BE2C (cell line): ENCODE measurements at regions not wholly inside any gene's neighbourhood (a gene's known extent, or its start where the extent isn't known, plus 50 kb on each side); places are given as distances from the start of the nearest gene placed in this dataset.

ENCODE experiments used
- DNase-seq: peaks from one replicate; pipeline ENCODE4 v3.0.0-alpha.2; 2020
- H3K27me3 ChIP-seq: fragments of 250-450 bp; sonication (Bioruptor Pico); 2 replicates; pipeline ENCODE4 v1.5.1; 2020; ENCODE audit warnings: mild to moderate bottlenecking
- H3K36me3 ChIP-seq: fragments of 250-450 bp; sonication (Bioruptor Pico); 2 replicates; pipeline ENCODE4 v1.5.1; 2020; ENCODE audit warnings: mild to moderate bottlenecking
- H3K4me1 ChIP-seq: fragments of 250-450 bp; sonication (Bioruptor Pico); 2 replicates; pipeline ENCODE4 v1.5.1; 2020
- H3K4me3 ChIP-seq: 2 replicates; pipeline ENCODE4 v1.5.1; 2011; ENCODE audit warnings: low read depth, low read length
- H3K9me3 ChIP-seq: fragments of 250-450 bp; sonication (Bioruptor Pico); 2 replicates; pipeline ENCODE4 v1.5.1; 2020
- TF ChIP-seq, protein P1 (sequence below): IDR thresholded peaks from 2 replicates; pipeline ENCODE4 v1.5.1; 2012; ENCODE audit warnings: mild to moderate bottlenecking, low read depth, low read length

DNA sequence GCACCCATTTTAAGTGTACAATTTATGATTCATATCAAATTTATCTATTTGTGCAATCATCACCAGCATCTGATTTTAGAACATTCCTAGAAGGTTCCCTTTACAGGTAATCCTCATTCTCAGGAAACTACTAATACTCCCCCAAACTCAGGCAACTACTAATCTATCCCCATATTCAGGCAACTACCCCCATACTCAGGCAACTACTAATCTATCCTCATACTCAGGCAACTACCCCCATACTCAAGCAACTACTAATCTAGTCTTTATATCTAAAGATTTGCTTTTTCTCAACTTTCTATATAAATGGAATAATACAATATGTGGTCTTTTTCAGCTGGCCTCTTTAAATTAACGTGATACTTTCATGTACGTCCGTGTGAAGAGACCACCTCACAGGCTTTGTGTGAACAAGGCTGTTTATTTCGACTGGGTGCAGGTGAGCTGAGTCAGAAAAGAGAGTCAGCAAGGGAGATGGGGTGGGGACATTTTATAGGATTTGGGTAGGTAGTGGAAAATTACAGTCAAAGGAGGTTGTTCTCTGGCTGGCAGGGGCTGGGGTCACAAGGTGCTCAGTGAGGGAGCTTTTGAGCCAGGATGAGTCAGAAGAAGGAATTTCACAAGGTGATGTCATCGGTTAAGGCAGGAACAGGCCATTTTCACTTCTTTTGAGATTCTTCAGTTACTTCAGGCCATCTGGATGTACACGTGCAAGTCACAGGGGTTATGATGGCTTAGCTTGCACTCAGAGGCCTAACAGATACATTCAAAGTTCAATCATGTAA is 1444.5 kb upstream of the CADM2 start:
- no peaks in the 10 kb centered on the region for H3K36me3 ChIP-seq
- TF ChIP-seq, protein P1, sequence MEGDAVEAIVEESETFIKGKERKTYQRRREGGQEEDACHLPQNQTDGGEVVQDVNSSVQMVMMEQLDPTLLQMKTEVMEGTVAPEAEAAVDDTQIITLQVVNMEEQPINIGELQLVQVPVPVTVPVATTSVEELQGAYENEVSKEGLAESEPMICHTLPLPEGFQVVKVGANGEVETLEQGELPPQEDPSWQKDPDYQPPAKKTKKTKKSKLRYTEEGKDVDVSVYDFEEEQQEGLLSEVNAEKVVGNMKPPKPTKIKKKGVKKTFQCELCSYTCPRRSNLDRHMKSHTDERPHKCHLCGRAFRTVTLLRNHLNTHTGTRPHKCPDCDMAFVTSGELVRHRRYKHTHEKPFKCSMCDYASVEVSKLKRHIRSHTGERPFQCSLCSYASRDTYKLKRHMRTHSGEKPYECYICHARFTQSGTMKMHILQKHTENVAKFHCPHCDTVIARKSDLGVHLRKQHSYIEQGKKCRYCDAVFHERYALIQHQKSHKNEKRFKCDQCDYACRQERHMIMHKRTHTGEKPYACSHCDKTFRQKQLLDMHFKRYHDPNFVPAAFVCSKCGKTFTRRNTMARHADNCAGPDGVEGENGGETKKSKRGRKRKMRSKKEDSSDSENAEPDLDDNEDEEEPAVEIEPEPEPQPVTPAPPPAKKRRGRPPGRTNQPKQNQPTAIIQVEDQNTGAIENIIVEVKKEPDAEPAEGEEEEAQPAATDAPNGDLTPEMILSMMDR, result no peak
- no peaks in the 10 kb centered on the region for H3K27me3 ChIP-seq
- no peak overlapping the region for H3K4me3 ChIP-seq
- H3K9me3 ChIP-seq, result no peaks in the 10 kb centered on the region
- no peak for DNase-seq
- no peaks in the 10 kb centered on the region for H3K4me1 ChIP-seq

DNA sequence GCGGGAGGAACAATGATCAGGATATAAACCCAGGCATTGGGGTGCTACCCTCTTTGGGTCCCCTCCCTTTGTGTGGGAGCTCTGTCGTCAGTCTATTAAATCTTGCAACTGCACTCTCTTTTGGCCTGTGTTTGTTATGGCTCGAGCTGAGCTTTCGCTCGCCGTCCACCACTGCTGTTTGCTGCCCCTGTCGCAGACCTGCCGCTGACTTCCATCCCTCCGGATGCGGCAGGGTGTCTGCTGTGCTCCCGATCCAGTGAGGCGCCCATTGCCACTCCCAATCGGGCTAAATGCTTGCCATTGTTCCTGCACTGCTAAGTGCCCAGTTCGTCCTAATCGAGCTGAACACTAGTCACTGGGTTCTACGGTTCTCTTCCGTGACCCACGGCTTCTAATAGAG is 1443.7 kb upstream of the CADM2 start:
- H3K4me3 ChIP-seq, result no peak overlapping the region
- H3K27me3 ChIP-seq, result no peaks in the 10 kb centered on the region
- no peaks in the 10 kb centered on the region for H3K9me3 ChIP-seq
- H3K4me1 ChIP-seq, result no peaks in the 10 kb centered on the region
- TF ChIP-seq, protein P1, result no peak
- DNase-seq, result no peak
- no peaks in the 10 kb centered on the region for H3K36me3 ChIP-seq

DNA sequence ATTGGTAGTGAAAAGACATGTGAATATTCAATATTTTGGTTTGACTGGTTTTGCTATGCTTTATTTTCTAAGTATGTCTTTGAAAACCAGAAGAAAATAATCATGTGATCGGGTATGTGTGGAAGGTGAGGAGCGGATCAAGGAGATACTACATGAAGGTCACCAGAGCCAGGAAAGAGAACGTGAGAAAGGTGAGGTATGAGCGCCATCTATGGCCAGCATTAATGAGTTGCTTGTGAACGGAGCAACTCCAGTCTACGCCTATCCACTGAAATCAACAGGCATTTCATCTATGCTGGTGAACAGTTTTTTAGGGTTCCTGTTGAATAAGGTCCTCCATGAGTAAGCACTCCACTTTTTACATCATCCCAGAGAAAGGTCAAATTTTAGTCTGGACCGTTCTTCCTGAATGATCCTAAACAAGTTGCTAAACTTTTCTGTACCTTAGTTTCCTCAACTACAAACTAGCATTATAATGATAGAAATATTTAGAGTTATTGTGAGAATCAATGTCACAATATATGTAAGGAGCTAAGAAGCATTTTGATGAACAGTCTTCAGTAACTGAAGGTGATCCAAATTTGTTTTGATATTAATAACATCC is 1435.2 kb upstream of the CADM2 start:
- no peaks in the 10 kb centered on the region for H3K27me3 ChIP-seq
- H3K4me3 ChIP-seq, result no peak overlapping the region
- H3K4me1 ChIP-seq, result no peaks in the 10 kb centered on the region
- no peaks in the 10 kb centered on the region for H3K9me3 ChIP-seq
- DNase-seq, result peak; percentile 61
- TF ChIP-seq, protein P1, result peak; percentile 88
- no peaks in the 10 kb centered on the region for H3K36me3 ChIP-seq

DNA sequence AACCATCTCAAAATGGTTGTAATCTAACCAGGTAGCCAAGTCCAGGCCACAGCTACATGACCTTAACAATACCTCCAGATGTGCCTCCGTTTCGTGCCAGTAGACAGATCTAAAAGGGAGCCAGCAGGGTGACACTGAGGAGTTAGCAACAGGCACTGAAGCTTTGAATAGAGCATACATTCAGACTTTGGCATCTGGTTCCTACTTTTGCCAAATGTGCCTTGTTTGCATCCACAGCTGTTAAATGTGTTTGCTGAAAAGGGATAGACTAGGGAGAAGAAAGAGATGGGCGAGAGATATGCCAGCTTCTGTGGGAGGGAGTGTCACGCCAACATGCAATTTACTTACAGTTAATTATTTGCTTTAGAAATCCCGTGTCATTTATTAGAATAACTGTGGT is 1433.9 kb upstream of the CADM2 start:
- Histone ChIP-seq H3K4me1 (no peaks in the 10 kb centered on the region), H3K9me3 (no peaks in the 10 kb centered on the region), H3K36me3 (no peaks in the 10 kb centered on the region), H3K4me3 (no peak overlapping the region), H3K27me3 (no peaks in the 10 kb centered on the region)
- TF ChIP-seq, protein P1, result no peak
- DNase-seq, result no peak

DNA sequence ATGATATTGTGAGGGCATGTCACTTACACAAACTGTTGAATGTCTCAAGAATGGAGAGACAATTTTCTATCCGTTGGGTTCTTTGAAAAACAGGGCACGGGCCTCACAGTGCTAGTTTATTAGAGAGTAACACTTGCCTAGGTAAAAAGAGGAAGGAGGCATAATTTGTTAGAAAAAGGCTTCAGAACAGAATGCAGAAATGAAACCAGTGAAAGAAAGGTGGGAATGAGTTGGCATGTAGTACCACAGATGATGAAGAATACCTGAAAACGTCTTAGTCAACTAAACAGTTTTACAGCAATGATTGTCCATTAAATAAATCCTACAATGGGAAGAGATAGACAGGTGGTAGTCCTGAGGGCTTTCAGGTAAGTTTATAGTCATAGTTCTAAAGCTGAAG is 1399.7 kb upstream of the CADM2 start:
- Histone ChIP-seq H3K4me3 (no peak overlapping the region), H3K36me3 (no peaks in the 10 kb centered on the region), H3K9me3 (no peaks in the 10 kb centered on the region; the same call in 1 of the 2 replicates), H3K27me3 (no peaks in the 10 kb centered on the region), H3K4me1 (no peaks in the 10 kb centered on the region)
- TF ChIP-seq, protein P1, result no peak
- DNase-seq, result no peak

DNA sequence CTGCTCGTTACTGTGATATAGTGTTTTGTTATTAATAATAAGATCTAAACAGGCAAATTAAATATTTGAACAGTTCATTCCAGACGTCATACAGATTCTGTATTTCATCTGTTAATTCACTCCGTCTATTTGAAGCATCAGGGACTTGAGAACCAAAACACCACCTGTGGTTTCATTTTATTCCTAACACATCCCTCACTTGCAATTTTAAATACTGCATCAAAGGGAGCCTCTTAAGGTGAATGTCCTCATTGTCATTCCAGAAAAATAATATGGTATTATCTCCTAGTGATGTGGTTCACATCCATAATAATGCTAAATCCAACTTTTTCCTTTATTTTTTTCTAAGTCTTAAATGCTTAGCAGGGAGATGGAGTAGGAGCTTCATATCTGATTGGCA is 1390.9 kb upstream of the CADM2 start:
- DNase-seq, result no peak
- H3K36me3 ChIP-seq, result no peaks in the 10 kb centered on the region

More for the DNA sequence above, 1390.9 kb upstream of the CADM2 start:
- Histone ChIP-seq H3K4me1 (no peaks in the 10 kb centered on the region), H3K27me3 (no peaks in the 10 kb centered on the region), H3K4me3 (peak overlapping the region; percentile 27), H3K9me3 (no peaks in the 10 kb centered on the region)
- TF ChIP-seq, protein P1, result no peak
